ENCODE measurements at regions not wholly inside any gene's neighbourhood (a gene's known extent, or its start where the extent isn't known, plus 50 kb on each side); places are given as distances from the start of the nearest gene placed in this dataset.

DNA sequence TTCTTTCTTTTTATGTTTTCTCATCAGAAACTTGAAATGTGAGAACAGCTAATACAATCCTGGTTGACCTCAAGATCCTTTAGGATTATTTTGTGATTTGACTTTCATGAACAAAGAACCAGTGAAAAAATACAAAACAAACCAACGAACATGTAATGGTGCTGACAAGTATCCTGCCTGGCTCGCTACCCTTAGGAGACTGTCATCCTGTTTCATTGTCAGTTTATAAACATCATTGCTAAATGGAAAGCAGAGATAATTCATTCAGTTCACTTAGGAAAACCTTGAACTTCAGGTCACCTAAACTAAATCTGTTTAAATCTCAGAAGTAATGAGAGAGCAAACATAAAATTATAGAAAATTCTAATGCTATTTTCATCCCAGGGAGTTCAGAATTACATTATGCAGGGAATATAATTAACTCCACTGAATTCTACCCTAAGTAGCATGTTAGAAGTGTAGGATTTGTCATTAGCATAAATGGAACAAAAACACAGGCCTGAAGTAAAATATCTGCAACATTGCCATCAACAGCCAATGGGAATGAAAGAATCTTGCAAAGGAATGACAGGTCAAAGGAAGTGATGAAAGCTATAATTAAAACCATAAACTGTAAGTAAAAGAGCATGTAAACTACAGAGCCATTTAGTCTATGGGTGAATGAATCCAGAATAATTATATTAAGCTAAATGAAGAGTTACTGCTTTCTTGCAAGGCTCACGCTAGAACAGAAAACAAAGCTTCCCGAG lies 401.2 kb upstream of the MANEA start:
- ATAC-seq (ENCODE audit: low read depth) (no peak), DNase-seq (no peak)
- Mint-ChIP-seq H3K9me3 (no peaks in the 10 kb centered on the region), H3K4me1 (no peaks in the 10 kb centered on the region), H3K27ac (no peak overlapping the region), H3K4me3 (no peak overlapping the region), H3K36me3 (no peaks in the 10 kb centered on the region), H3K27me3 (no peaks in the 10 kb centered on the region)
- POLR2A ChIA-PET, result no interaction called here

DNA sequence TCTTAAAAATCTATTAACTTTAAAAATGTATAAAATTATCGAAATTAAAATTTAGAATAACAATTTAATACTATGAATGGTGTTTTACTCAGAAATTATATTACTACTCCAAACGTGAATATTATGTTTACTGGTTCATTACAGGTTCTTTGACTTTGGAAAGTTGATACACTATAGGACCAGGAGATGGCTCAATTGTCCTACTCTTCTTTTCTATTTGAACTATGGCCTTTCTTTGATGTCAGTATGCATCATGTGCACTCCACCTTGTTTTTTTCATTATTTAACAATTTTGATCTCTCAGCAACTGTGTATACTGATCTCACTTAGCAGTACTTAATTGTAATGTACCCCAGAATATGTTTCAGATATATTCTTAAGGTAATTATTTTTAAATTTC lies 391.5 kb upstream of the MANEA start:
- DNase-seq, result no peak
- H3K27me3 Mint-ChIP-seq, result no peaks in the 10 kb centered on the region
- H3K27ac Mint-ChIP-seq, result no peak overlapping the region
- no peaks in the 10 kb centered on the region for H3K4me1 Mint-ChIP-seq
- H3K36me3 Mint-ChIP-seq, result no peaks in the 10 kb centered on the region
- POLR2A ChIA-PET, result no interaction called here
- H3K9me3 Mint-ChIP-seq, result no peaks in the 10 kb centered on the region
- ATAC-seq (ENCODE audit: low read depth), result no peak
- no peak overlapping the region for H3K4me3 Mint-ChIP-seq

DNA sequence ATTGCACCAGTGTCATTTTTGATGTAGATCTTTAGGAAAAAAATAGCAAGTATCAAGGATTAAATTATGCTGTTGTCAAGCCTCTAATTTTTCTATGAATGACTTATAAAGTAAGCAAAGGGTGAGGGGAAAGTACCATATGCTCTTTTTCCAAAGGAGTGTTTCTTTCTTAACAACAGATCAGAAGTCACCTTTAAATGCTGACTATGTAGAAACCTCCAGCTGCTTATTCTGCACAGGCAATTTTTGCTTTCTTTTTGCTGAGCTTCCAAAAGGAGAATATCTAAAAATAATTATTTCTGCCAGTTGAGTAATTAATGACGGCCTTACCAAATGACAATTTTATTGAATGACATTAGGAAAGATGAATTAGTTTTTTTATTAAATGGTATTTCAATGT lies 390.6 kb upstream of the MANEA start:
- H3K4me3 Mint-ChIP-seq, result no peak overlapping the region
- H3K27ac Mint-ChIP-seq, result no peak overlapping the region
- H3K36me3 Mint-ChIP-seq, result no peaks in the 10 kb centered on the region
- H3K9me3 Mint-ChIP-seq, result no peaks in the 10 kb centered on the region
- no peaks in the 10 kb centered on the region for H3K4me1 Mint-ChIP-seq
- POLR2A ChIA-PET, result no interaction called here
- DNase-seq (no peak), ATAC-seq (ENCODE audit: low read depth) (no peak)
- H3K27me3 Mint-ChIP-seq, result no peaks in the 10 kb centered on the region

DNA sequence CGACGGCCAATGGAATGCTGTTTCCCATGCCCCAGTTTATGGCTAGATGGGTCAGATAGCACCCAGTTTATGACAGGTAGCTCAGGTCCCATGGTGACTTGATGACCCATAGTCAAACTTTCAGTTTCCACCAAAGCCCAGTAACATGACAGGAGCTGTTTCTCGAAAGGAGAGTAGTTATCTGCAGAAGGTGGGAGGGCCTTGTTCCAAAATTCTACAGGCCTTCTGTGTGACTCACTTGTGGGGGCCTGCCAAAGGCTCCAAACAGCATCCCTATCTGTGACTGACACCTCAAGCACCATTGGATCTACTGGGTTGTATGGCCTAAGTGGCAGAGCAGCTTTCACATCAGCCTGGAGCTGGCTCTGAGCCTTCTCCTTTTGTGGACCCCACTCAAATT lies 379.7 kb upstream of the MANEA start:
- Mint-ChIP-seq H3K4me1 (no peaks in the 10 kb centered on the region), H3K36me3 (no peaks in the 10 kb centered on the region), H3K27ac (no peak overlapping the region), H3K4me3 (no peak overlapping the region), H3K27me3 (no peaks in the 10 kb centered on the region), H3K9me3 (no peaks in the 10 kb centered on the region)
- ATAC-seq (ENCODE audit: low read depth), result no peak
- POLR2A ChIA-PET, result no interaction called here
- DNase-seq, result no peak

DNA sequence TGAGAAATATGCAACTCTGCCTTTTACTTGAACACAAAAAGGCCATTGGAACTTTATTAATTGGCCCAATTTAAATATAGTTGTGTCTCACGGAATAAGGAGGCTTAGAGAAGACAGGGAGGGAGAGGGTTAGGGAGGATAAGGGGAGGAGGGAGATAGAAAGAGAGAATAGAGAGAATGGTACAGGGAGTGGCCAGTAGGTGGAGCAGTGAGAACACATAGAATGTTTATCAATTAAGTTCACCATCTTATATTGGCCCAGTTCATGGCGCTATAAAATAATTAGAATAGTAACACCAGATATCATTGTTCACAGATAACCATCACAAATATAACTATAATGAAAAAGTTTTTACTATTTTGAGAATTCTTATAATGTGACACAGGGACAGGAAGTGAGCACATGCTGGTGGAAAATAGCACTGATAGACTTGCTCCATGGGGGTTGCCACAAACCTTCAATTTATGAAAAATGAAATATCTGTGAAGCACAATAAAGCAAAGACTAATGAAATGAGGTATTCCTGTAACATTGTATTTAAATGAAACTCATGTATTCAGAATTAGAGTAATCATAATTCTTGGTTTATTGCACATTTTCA lies 374.1 kb upstream of the MANEA start:
- no peaks in the 10 kb centered on the region for H3K9me3 Mint-ChIP-seq
- no peaks in the 10 kb centered on the region for H3K4me1 Mint-ChIP-seq
- POLR2A ChIA-PET, result no interaction called here
- ATAC-seq (ENCODE audit: low read depth) (no peak), DNase-seq (no peak)
- no peak overlapping the region for H3K27ac Mint-ChIP-seq
- H3K27me3 Mint-ChIP-seq, result no peaks in the 10 kb centered on the region
- H3K36me3 Mint-ChIP-seq, result no peaks in the 10 kb centered on the region
- no peak overlapping the region for H3K4me3 Mint-ChIP-seq

DNA sequence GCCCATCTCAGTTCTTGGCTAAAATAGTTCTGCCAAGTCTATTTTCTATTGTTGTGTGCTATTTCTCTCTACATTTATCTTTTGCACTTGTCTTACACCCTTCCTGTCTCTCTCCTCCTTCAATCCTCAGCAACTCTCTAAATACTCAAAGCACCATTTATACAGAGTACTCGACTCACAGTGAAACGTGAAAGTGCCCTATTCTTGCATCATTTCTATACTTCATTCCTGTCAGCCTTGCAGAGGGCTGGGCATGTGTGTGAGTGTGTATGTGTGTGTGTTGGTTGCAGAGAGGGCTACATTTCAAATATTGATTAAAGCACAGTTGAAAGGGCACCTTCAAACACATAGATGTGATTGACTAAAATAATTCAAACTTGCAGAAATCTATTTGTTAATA lies 373.2 kb upstream of the MANEA start:
- ATAC-seq (ENCODE audit: low read depth), result no peak
- Mint-ChIP-seq H3K4me3 (no peak overlapping the region), H3K36me3 (no peaks in the 10 kb centered on the region), H3K9me3 (no peaks in the 10 kb centered on the region), H3K27me3 (no peaks in the 10 kb centered on the region), H3K27ac (no peak overlapping the region), H3K4me1 (no peaks in the 10 kb centered on the region)
- POLR2A ChIA-PET, result no interaction called here
- DNase-seq, result no peak

DNA sequence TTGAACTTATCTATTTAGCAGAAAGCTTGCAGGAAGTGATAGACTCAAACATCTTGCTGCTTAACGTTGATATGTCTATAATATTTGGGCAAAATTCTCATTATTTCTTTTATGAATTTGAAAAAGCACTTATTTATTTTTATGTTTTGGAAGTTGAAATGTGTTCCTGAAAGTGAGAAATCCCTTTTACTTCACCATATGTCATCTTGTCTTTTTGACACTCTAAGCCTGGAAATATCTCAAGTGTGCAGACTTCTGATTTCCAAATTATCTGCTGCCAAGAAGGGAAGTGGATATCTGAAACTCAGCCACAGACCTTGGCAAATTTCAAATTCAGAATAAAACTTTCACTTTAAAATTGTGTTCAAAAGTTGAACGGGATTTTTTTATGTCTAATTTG lies 368.7 kb upstream of the MANEA start:
- H3K27ac Mint-ChIP-seq, result no peak overlapping the region
- DNase-seq (no peak), ATAC-seq (ENCODE audit: low read depth) (no peak)
- H3K4me3 Mint-ChIP-seq, result no peak overlapping the region
- no peaks in the 10 kb centered on the region for H3K27me3 Mint-ChIP-seq
- POLR2A ChIA-PET, result no interaction called here
- no peaks in the 10 kb centered on the region for H3K9me3 Mint-ChIP-seq
- H3K4me1 Mint-ChIP-seq, result no peaks in the 10 kb centered on the region
- no peaks in the 10 kb centered on the region for H3K36me3 Mint-ChIP-seq

DNA sequence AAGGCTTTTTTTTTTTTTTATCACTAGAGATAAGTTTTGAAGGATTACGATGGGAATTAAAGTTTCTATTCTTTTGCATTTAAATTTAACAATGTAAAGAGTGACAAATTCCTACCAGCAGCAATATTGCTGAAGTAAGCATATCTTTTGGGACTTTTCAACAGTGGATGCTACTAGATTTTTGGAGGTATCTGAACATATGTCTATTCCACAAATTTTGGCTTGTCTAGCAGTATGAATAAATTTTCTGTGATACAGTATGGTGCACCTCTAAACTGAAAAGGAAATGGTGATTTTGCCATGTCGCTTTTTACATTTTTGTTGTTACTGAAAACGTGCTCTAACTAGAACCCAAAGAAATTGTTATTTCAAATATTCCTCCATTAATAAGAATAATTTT lies 368.3 kb upstream of the MANEA start:
- no peak overlapping the region for H3K4me3 Mint-ChIP-seq
- DNase-seq, result no peak
- no peak for ATAC-seq (ENCODE audit: low read depth)
- no peaks in the 10 kb centered on the region for H3K9me3 Mint-ChIP-seq
- H3K4me1 Mint-ChIP-seq, result no peaks in the 10 kb centered on the region
- H3K27me3 Mint-ChIP-seq, result no peaks in the 10 kb centered on the region
- H3K36me3 Mint-ChIP-seq, result no peaks in the 10 kb centered on the region
- POLR2A ChIA-PET, result no interaction called here
- no peak overlapping the region for H3K27ac Mint-ChIP-seq

DNA sequence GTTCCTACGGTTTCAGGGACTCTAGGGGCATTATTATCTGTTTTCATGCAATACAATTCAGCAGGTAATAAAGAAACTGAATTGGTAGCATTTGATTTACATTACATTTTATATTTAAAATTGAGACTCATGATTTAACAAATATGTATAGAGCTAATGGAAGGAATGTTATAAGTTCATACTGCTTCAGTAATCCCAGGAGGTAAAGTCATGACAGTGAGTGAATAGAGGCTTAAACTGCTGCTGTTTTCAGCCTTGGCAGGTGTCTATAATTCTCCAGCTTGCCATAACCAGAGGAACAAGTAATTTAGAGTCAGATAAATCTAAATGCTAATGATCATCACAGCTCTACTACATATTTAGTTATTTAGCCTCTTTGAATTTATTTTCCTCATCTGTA lies 360.8 kb upstream of the MANEA start:
- H3K36me3 Mint-ChIP-seq, result no peaks in the 10 kb centered on the region
- no peak overlapping the region for H3K4me3 Mint-ChIP-seq
- H3K27me3 Mint-ChIP-seq, result peaks cover 2% of the 10 kb centered on the region
- no peak for ATAC-seq (ENCODE audit: low read depth)
- DNase-seq, result no peak
- POLR2A ChIA-PET, result no interaction called here
- H3K4me1 Mint-ChIP-seq, result no peaks in the 10 kb centered on the region
- H3K9me3 Mint-ChIP-seq, result no peaks in the 10 kb centered on the region
- H3K27ac Mint-ChIP-seq, result no peak overlapping the region

DNA sequence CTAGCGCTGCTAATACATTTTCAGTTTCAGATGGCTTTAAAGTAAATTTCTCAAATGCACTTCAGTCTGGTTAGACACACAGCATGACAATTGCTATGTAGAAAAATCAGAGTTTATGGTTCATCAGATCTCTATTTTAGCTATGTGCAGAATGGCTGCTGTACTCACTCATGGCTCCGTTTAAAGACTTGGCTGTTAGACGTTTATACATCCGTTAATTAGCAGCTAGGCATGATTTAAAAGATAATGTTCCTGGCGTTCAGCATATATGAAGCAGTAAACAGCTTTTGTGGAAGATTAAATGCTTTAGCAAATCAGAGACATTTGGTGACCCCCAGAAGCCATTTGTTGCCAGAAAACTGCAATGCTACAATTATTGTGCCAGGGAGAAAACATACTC lies 350.0 kb upstream of the MANEA start:
- ATAC-seq (ENCODE audit: low read depth) (no peak), DNase-seq (no peak)
- H3K27me3 Mint-ChIP-seq, result peaks cover 2% of the 10 kb centered on the region
- no peaks in the 10 kb centered on the region for H3K9me3 Mint-ChIP-seq
- no peaks in the 10 kb centered on the region for H3K36me3 Mint-ChIP-seq
- H3K4me1 Mint-ChIP-seq, result no peaks in the 10 kb centered on the region
- POLR2A ChIA-PET, result no interaction called here
- no peak overlapping the region for H3K27ac Mint-ChIP-seq
- no peak overlapping the region for H3K4me3 Mint-ChIP-seq

DNA sequence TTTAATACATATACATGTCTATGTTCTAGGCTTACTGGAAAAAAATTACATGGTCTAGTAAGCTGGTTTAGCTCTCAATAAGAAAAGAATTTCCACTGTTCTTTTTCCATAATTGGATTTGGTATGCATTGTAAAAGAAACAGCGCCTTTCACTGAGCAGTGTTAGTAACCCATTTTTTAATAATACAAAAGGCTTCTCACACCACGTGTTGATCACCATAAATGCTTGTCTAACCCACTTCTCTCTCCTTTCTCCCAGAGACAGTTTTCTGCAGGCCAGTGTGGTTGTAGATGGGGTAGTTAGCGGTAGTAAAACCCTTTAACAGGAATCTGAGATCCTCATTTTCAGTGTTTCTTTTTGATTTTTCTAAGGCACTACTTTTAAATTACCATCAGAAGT lies 348.7 kb upstream of the MANEA start:
- DNase-seq (no peak), ATAC-seq (ENCODE audit: low read depth) (no peak)
- Mint-ChIP-seq H3K9me3 (no peaks in the 10 kb centered on the region), H3K27me3 (peaks cover 2% of the 10 kb centered on the region), H3K4me3 (no peak overlapping the region), H3K4me1 (no peaks in the 10 kb centered on the region), H3K27ac (no peak overlapping the region), H3K36me3 (no peaks in the 10 kb centered on the region)
- POLR2A ChIA-PET, result no interaction called here

DNA sequence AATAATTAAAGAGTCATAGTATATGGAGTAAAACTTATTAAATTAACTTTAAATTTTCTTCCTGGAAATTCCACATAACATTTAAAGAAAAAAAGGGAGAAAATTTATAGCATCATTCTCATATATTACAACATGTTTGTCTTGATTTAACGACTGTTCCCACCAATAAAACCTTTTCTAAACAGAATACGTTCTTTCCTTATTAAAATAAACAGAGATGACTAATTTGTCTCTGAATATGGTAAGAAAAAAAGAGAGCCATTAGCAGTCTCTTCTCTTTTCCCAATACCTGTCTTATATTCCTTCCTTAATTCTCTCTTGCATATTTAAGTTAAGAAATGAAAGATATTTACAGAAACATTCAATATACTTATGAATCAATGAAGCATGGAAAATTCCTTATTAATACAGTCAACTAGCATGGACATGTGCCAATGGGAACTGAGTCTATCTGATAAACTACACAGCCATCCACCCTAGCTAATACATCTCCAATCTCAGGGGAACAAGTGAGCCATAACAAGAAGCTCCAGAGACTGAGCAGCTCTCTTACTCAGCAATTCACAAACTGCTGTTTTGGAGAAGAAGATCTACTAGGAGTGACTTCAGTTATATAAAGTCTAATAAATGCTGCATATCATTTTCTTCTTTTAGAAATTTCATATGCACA lies 347.1 kb upstream of the MANEA start:
- no peak for DNase-seq
- no peak for ATAC-seq (ENCODE audit: low read depth)
- no peak overlapping the region for H3K4me3 Mint-ChIP-seq
- H3K36me3 Mint-ChIP-seq, result no peaks in the 10 kb centered on the region
- POLR2A ChIA-PET, result no interaction called here
- no peak overlapping the region for H3K27ac Mint-ChIP-seq
- H3K4me1 Mint-ChIP-seq, result no peaks in the 10 kb centered on the region
- peaks cover 2% of the 10 kb centered on the region for H3K27me3 Mint-ChIP-seq
- no peaks in the 10 kb centered on the region for H3K9me3 Mint-ChIP-seq

DNA sequence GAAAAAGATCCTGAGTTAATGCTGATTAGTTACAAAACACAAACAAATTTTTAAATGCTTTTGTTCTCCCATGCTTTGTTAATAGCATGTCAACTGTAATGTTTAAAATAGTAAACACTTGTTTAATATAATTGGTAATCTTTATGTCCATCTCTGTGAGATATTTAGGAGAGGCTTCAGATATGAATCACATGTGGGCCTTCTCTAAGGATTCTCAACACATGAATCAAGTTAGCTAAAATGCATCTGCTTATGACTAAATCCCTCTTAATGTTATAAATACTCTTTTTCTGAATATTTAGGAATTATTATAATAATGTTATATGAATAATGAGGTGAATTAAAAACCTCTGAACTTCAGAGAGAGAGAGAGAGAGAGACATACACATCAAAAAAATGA lies 345.9 kb upstream of the MANEA start:
- no peak for ATAC-seq (ENCODE audit: low read depth)
- no peak overlapping the region for H3K4me3 Mint-ChIP-seq
- POLR2A ChIA-PET, result no interaction called here
- H3K36me3 Mint-ChIP-seq, result no peaks in the 10 kb centered on the region
- H3K9me3 Mint-ChIP-seq, result no peaks in the 10 kb centered on the region
- H3K27me3 Mint-ChIP-seq, result peaks cover 2% of the 10 kb centered on the region
- DNase-seq, result no peak
- H3K4me1 Mint-ChIP-seq, result no peaks in the 10 kb centered on the region
- no peak overlapping the region for H3K27ac Mint-ChIP-seq

DNA sequence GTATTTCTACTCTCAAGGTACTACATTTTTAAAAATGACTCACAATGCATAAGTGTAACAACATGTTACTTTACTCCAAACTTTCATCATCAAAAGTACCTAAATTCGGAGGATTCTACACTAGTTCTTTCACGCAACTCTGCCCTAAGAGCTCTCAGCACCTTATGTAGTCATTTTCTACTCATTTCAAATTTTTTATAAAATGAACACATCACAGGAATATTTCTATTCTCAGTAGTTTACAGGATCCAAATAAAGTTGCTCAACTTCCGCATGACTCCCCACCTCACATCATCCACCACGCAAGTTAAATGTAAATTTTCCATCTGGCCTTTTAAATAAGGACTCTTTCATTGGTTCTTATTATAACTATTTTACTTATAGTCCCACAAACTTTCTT lies 344.9 kb upstream of the MANEA start:
- Mint-ChIP-seq H3K27me3 (peaks cover 2% of the 10 kb centered on the region), H3K4me1 (no peaks in the 10 kb centered on the region), H3K4me3 (no peak overlapping the region), H3K36me3 (no peaks in the 10 kb centered on the region), H3K27ac (no peak overlapping the region), H3K9me3 (no peaks in the 10 kb centered on the region)
- ATAC-seq (ENCODE audit: low read depth) (no peak), DNase-seq (no peak)
- POLR2A ChIA-PET, result no interaction called here

All from activated naive CD8-positive, alpha-beta T cell treated with anti-CD3 and anti-CD28 coated beads, Interleukin-2, amount 10 ng/mL, durations not matched to agents 7 days and 5 days (primary cell).